Thoracic aorta (tissue), 2 donors: ENCODE measurements at regions not wholly inside any gene's neighbourhood (a gene's known extent, or its start where the extent isn't known, plus 50 kb on each side); places are given as distances from the start of the nearest gene placed in this dataset.

ENCODE experiments used
- ATAC-seq: fragments of 150-250 bp; one replicate; pipeline ENCODE4 v1.8.0; 2017; ENCODE audit warnings: low read depth; ENCODE audit not compliant: insufficient number of reproducible peaks, low FRiP score
- DNase-seq: peaks from one replicate; pipeline ENCODE4 v3.0.0-alpha.2; 2020; ENCODE audit warnings: low spot score
- H3K27ac ChIP-seq, 2 donors: fragments of 200-600 bp; sonication (generic); 1 replicate in 1 of 2; 2 replicates in 1 of 2; pipeline ENCODE4 v1.5.1; 2016; ENCODE audit warnings: mild to moderate bottlenecking in 2 of 2, moderate library complexity in 2 of 2
- H3K27me3 ChIP-seq: fragments of 200-600 bp; sonication (generic); replicated peaks from 2 replicates; pipeline ENCODE4 v1.6.0; 2016; ENCODE audit warnings: mild to moderate bottlenecking; ENCODE audit not compliant: insufficient read depth
- H3K36me3 ChIP-seq: fragments of 200-600 bp; sonication (generic); one replicate; pipeline ENCODE4 v1.5.1; 2016
- H3K4me1 ChIP-seq, 2 donors: fragments of 200-600 bp; sonication (generic); 1 replicate in 1 of 2; 2 replicates in 1 of 2; pipeline versions ENCODE4 v1.5.1 to v1.6.0; 2016; ENCODE audit warnings: low read depth in 2 of 2, mild to moderate bottlenecking in 1 of 2; ENCODE audit not compliant: control insufficient read depth in 1 of 2
- H3K4me3 ChIP-seq: fragments of 200-600 bp; sonication (generic); 2 replicates; pipeline ENCODE4 v1.5.1; 2016; ENCODE audit warnings: mild to moderate bottlenecking
- H3K9me3 ChIP-seq: fragments of 200-600 bp; sonication (generic); 2 replicates; pipeline ENCODE4 v1.5.1; 2016
- CTCF ChIP-seq: fragments of 200-600 bp; sonication (generic); IDR thresholded peaks from one replicate; pipeline ENCODE4 v1.5.1; 2019; ENCODE audit warnings: antibody characterized with exemption

- H3K9me3 ChIP-seq: no peaks in the 10 kb centered on the region
- no peak for TF ChIP-seq CTCF
Measured at GRCh38 chr21:43355266-43355924, 71.5 kb downstream of the SIK1 start.

GRCh38 chr21:43354666-43355065 lies 72.3 kb downstream of the SIK1 start:
- TF ChIP-seq CTCF: no peak

More at GRCh38 chr21:43355266-43355924, 71.5 kb downstream of the SIK1 start:
- no peak overlapping the region for H3K27ac ChIP-seq
- no peaks in the 10 kb centered on the region for H3K4me1 ChIP-seq
- H3K27me3 ChIP-seq: no peaks in the 10 kb centered on the region
- no peak for ATAC-seq
- H3K36me3 ChIP-seq: no peaks in the 10 kb centered on the region
- no peak for DNase-seq
- no peak overlapping the region for H3K4me3 ChIP-seq

GRCh38 chr21:43354026-43354420 lies 72.9 kb downstream of the SIK1 start:
- H3K4me3 ChIP-seq: no peak overlapping the region
- ATAC-seq: no peak
- no peak for DNase-seq

More at GRCh38 chr21:43354666-43355065, 72.3 kb downstream of the SIK1 start:
- Histone ChIP-seq H3K36me3 (no peaks in the 10 kb centered on the region), H3K27me3 (no peaks in the 10 kb centered on the region), H3K27ac (no peak overlapping the region), H3K4me1 (no peaks in the 10 kb centered on the region), H3K4me3 (no peak overlapping the region), H3K9me3 (no peaks in the 10 kb centered on the region)
- DNase-seq (no peak), ATAC-seq (no peak)

GRCh38 chr21:43353282-43354025 lies 73.5 kb downstream of the SIK1 start:
- no peak overlapping the region for H3K4me3 ChIP-seq
- no peaks in the 10 kb centered on the region for H3K27me3 ChIP-seq
- no peak overlapping the region for H3K27ac ChIP-seq
- no peak for TF ChIP-seq CTCF
- DNase-seq (no peak), ATAC-seq (no peak)
- H3K9me3 ChIP-seq: no peaks in the 10 kb centered on the region
- no peaks in the 10 kb centered on the region for H3K4me1 ChIP-seq
- no peaks in the 10 kb centered on the region for H3K36me3 ChIP-seq

More at GRCh38 chr21:43354026-43354420, 72.9 kb downstream of the SIK1 start:
- no peak for TF ChIP-seq CTCF
- H3K36me3 ChIP-seq: no peaks in the 10 kb centered on the region
- H3K9me3 ChIP-seq: no peaks in the 10 kb centered on the region
- no peaks in the 10 kb centered on the region for H3K27me3 ChIP-seq
- no peaks in the 10 kb centered on the region for H3K4me1 ChIP-seq
- no peak overlapping the region for H3K27ac ChIP-seq

- no peaks in the 10 kb centered on the region for H3K36me3 ChIP-seq
- DNase-seq (no peak), ATAC-seq (no peak)
- no peak overlapping the region for H3K27ac ChIP-seq
- no peaks in the 10 kb centered on the region for H3K27me3 ChIP-seq
- H3K4me1 ChIP-seq: no peaks in the 10 kb centered on the region
- no peak overlapping the region for H3K4me3 ChIP-seq
- H3K9me3 ChIP-seq: no peaks in the 10 kb centered on the region
- no peak for TF ChIP-seq CTCF
Measured at GRCh38 chr21:43352568-43353281, 74.2 kb downstream of the SIK1 start.
